Amygdala (tissue), 56 donors: ENCODE measurements at regions not wholly inside any gene's neighbourhood (a gene's known extent, or its start where the extent isn't known, plus 50 kb on each side); places are given as distances from the start of the nearest gene placed in this dataset.

Experiments used
- DNase-seq, 56 donors: peaks; one replicate each; lab custom pipeline; 2025; lab: John Stamatoyannopoulos, UW

DNA sequence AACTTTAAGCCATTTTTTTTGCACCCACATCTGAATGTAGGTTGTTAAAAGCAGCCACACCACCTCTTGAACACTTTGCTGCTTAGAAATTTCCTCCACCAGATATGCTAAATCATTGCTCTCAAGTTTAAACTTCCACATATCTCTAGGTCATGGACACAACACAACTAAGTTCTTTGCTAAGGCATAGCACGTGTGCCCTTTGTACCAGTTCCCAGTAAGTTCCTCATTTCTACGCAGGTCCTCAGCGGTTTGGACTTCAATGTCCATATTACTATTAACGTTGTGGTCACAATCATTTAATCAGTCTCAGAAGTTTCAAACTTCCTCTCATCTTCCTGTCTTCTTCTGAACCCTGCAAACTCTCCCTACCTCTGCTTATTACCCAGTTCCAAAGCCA is 661.6 kb upstream of the PKN2 start:
- DNase-seq = no peak

DNA sequence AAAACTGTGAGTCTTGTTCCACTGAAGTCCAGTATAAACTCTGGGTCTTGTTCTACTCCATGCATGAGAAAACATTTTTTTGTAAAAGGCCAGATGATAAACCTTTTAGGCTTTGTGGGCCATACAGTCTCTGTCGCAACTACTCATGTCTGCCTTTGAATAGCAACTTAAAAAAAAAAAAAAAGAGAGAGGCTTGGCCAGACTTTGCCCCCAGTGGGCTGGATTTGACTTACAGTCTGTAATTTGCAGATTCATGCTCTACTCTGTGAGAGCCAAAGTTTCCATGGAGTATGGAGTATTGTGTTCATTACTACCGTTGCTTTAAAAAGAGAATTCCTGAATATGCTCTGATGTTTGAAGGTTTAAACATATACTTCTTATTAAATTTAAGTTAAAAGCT is 654.9 kb upstream of the PKN2 start:
- DNase-seq = no peak

DNA sequence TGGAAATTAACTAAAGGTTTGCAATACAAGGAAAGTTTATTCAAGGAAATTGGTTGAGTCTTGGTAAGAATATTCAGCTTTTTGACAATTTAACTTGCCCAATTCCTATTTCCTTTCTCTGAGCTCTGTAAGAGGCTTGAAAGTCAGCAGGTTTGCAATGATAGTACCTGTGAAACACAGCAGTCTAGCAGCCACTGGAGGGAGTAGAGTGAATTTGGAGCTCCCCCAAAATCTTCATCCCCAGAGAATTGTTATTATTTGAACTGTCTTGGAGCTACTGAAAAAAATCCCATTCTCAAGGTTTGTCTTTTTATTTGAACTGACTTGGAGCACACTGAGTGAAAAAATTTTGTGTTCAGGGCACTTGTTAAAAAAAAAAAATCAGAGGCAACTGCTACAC is 654.2 kb upstream of the PKN2 start:
- no peak for DNase-seq

DNA sequence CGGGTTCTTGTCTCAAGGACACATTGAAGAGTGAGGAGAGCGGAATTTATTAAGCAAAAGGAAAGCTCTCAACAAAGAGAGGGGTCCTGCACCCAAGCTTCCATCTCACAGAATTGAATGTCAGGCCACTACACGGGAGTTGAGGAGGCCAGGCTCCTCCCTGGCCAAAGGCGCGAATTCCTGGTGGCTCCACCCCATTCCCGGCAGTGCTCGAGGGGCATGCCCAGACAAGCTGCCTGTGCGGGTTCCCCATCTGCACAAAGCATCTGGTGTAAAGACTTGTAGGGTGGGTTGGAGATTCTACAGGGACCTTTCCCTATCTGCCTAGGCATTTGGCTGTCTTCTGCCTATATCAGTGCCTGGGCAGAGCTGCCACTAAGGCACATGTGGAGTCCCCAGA is 648.5 kb upstream of the PKN2 start:
- DNase-seq = no peak

DNA sequence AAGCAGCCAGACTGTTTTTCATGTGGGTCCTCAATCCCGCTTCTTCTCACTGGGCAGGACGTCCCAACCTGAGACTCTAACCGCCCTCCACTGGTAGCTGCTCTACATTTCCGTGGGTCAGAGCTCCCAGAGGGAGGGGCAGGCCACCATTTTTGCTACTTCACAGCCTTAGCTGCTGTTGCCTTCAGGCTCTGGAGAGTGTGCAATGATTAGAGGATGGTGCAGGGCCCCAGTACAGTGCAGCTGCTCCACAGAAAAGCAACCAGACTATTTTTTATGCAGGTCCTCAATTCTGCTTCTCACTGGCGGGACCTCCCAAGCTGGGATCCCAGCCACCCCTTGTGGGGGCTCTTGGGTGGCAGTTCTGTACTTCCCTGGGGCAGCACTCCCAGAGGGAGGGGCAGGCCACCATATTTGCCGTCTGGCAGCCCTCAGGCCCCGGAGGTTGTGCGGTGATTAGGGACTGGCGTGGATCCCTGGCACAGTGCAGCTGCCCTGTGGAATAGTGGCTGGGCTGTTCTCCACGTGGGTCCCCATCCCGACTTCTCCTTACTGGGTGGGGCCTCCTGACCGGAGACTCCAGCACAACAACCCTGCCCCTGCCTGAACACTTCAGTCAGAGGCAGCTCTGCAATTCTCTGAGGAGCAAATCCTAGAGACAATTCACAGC is 647.6 kb upstream of the PKN2 start:
- peak in 13 of 56 donors; percentile 1 to 50 (median 14) for DNase-seq

DNA sequence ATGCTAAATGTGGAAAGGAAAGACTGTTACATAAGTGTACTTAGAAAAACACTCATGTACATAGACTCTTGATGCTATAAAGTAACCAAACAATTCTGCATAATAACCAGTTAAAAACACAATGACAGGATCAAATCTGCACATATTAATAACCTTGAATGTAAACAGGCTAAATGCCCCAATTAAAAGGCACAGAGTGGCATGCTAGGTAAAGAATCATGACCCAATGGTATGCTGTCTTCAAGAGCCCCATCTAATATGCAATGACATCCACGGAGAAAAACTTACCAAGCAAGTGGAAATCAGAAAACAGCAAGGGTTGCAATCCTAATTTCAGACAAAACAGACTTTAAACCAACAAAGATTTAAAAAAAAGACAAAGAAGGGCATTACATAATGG is 644.8 kb upstream of the PKN2 start:
- no peak for DNase-seq

DNA sequence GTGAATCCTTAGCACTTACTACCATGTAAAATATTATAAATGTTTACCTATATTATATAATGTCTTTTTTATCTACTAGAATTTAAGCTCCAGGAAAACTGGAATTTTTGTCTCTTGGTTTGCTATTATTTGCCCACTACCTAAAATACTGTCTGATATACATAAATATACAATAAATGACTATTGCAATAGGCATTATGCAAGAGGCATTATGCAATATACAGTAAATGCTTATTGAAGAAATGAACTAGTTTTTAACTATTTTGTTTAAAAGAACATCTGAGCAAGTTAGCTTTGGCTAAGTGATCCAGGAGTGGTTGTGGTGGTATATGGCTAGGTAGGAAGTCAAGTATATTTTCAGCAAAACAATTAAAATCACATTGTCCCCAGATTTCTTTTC is 640.2 kb upstream of the PKN2 start:
- DNase-seq = no peak

DNA sequence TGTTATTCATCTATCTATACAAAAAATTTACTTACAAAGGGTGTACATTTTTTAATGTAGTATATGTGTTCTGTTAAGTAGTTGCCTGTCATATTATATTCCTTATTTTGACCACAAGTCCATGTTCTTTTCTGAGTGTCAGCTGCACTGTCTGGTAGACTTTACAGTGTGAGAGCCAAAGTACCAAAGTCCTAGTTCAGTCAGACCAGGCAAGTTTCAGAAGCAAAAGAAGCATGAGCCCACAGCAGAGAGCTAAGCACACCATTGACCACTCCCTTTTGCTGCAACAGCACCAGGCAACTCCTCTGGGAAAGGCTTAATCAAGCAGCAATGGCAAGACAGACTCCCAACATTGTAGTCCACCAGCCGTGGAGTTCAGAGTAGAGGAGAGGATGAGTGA is 631.9 kb upstream of the PKN2 start:
- no peak for DNase-seq

DNA sequence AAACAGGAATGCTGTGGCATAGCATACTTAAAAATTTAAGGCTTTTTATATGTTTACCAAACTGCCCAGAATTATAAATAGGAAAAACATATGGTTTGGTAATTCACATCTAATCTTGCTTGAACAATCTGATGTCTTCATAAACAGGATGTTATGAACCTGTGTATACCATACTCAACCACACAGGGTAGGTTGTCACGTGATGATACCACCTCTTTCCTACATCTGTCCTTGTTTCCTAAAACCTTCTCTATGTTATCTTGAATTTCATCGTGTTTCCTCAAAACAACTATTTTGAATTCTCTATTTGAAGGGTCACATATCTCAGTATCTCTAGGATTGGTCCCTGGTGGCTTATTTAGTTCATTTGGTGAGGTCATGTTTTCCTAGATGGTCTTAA is 631.0 kb upstream of the PKN2 start:
- DNase-seq = no peak

DNA sequence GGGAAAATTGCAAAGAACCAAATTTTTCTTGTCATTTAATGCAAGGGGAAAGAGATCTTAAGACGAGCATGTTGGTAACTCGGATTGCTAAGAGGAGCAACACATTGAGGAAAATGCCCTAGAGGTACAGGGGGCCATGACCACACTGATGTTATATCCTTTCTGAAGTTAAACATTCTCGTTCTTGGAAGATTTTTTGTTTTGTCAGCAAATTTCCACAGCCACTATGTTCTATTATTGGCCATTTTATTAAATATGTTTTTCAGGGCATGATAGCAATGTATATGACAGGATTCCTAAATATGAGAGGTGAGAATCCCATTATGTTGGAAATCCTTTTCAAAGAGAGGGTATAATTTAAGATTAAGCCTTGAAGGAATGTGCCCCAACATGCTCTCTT is 627.2 kb upstream of the PKN2 start:
- DNase-seq = no peak

DNA sequence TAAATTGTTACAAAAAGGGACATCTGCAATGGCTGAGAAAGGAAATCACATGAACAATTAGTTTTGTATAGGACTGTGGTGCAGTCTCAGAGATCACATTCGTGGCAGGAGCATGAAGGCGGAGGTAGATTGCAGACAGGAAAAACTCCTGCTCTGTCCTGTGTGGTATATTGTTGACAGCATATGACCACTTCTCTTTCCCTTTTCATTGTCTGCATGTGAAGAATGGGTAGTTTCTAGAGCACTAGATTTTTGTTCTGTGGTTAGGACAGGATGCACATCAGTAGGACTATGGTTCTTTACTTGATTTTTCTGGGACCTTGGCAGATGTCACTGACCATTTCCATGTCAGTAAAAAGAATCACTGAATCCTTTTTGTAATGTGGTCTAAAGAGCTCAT is 625.9 kb upstream of the PKN2 start:
- DNase-seq = no peak

DNA sequence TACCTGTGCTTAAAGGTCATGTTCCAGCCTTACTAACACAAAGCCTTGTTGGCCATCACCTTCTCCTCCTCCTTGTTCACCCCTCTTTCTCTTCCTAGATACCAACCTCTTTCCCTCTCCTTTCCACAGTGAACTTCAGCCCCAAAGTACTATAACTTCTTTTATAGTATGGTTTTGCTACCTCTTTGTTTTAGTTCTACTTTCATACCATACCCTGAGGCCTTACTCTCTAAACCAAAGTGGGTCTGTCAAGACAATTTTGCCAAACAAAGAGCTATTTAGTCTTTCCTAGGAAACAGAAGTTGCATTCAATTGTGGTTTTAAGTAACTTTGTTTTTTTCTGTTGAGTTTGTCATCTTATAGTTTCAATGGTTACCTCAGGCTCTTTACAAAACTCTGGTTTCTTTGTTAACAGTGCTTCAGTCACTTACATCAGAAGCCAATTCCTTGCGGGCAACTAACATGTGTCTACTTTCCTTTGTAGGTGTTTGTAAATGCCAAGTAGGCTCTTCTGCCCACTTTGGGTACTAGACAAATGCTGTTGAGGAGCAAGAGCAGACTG is 623.9 kb upstream of the PKN2 start:
- DNase-seq = peak in 1 of 56 donors; percentile 34

DNA sequence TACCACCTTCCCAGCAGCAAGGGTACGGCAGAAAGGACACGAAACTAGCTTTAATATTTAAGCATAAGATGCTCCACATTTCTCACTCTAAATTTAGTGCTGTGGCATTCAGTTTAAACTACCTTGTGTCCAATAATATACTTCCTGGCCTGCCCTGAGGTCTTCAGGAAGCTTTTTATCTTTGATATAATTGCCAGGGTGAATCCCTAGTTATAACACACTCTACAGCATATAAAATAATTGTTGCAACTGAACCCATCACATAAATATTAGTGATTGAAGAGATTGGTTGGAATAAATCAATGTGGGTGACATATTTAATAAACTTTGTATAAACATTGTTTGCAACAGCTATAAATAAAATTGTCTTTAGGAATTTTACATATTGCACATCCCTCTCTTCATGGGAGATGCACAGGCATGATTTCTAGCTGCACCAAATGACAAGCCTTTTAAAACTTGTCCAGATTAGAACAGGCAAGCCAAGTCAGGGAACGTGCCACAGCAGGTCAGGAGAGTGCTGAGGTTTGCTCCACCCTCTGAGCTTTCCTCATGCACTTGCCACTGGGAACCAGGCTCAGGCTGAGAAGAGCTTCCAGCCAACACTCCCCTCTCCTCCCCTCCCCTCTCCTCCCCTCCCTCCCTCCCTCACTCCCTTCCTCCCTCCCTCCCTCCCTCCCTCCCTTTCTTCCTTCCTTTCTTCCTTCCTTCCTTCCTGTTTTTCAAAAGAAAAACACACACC is 623.2 kb upstream of the PKN2 start:
- DNase-seq = peak in 3 of 56 donors; percentile 1 to 11 (median 1)

DNA sequence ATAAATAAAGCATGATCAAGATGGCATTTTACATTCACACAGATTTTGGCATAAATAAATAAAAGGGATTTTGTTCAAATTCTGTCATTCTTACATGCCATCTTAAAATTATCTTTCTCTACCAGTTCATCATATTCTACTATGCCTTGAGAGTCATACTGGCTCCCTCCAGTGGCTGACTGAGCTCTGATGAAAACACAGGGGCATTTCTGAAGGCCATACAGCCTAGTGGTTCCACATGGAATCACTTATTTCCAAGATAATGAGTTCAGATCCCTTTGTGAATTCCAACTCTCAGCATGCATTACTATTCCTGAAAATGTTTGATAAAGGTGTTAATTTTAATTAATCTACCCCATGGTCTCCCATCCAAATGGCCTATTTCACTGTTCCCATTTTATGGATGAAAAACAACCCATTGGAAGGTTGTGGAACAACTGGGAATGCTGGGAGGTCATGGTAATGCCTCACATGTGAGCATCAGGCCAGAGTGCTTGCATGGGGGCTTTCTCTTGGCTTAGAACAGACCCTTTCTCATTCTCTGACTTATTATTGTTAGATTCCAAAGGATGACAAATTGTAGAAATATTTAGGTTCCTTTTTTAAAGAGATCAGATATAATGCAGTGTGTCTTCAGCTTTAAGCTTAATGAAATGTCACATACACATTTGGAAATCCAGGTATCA is 622.4 kb upstream of the PKN2 start:
- DNase-seq = peak in 10 of 56 donors; percentile 1 to 44 (median 8)

DNA sequence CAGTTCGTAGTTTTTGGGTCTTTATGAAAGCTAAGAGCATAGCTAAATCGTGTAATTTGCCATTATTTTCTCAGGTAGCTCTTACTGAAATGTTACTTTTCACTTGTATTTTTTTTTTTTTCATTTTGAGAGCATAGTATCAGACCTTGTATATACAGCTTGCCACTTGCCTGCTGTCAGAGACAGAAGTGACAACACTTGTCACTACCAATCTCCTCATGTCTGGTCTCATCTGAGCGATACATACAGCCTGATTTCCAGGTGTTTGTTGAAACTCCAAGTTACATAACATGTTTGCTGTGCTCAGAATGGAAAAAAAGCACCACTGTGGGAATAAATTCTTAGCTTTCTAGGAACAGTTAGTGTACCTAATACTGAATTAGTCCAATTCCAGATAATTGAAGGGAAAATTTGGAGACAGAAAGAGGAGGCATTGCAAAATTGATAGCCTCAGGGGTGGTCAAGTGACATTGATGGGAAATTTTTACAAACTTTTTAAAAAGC is 621.4 kb upstream of the PKN2 start:
- DNase-seq = no peak

DNA sequence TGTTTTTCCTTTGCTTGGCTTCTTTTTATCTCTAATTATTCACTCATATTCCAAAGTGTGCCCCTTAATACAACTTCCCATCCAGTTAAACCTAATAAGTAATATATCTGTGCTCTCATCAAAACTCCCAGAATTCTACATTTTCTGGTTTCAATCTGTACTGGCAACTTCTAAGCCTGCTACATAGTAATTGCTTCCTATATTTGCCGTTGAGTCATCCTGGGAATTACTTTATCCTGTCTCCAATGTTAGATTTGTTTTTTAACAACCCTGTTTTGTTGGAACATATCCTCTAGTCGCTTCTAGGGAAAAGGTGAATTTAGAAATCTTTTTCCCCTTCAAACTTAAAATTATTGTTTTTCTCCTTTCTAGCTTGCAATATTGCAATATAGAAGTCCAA is 620.5 kb upstream of the PKN2 start:
- no peak for DNase-seq

DNA sequence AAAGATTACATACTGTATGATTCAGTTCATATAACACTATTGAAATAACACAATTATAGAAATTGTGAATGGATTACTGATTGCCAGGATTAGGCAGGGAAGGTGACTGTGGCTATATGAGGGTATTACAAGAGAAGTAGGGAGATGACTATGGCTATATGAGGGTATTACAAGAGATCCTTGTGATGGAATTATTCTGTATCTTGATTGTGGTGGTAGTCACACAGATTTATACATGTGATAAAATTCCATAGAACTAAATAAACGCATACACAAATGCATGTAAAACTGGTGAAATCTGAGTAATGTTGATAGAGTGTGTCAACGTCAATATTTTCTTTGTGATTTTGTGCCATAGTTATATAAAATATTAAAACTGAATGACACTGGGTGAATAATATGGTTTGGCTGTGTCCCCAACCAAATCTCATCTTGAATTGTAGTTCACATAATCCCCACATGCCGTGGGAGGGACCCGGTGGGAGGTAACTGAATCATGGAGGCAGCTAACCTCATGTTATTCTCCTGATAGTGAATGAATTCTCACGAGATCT is 615.6 kb upstream of the PKN2 start:
- DNase-seq = no peak

DNA sequence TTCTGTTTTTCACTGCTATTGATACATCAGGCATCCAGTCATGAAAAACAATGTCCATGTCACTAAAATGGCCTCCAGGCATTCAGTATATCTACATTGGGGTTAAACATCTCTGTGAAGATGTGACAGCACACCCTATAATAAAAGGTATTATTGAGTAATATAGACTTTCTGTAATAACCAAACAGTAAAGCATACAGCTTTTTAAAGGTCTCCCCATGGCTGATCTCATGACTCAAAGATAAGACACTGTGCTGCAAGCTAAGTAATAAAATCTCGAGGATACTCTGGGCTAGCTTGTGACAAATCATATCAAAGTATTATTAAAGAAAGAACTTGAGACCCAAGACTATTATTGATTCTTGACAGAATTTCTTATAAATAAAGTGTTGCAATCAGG is 613.1 kb upstream of the PKN2 start:
- DNase-seq = no peak

DNA sequence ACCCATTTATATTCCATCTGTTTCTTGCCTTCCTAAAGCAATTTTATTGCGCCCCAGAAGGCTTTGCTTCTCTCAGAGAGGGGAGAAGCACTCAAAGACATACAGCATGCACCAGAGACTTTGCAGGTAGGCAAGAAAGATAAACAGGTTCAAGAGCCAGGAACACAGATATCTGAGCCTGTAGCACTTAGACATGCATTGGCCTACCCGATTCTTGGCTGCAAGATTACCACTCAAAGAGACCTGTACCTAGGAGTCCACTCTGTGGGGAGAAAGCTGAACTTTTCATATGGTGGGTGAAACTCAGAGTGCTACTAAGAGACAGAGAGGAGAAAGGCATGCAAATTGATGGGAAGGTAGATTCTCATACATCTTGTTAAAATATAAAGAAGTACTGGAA is 609.4 kb upstream of the PKN2 start:
- DNase-seq = no peak

DNA sequence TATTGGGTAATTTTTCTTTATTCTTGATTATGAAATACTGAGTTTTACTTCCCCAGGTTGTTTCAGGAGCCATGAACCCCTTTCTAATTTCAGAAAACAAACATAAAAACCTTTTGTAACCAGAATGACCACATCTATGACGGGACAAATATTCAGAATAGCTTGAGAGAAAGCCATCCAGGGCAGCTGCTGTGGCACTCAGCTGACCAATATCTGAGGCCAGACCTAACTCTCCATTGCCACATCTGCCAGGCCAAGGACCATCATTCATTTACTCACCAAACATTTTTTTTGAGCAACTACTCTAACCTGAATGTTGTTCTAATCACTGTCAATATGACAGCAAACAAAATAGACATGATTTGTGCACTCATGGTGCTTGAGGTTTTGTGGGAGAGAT is 608.3 kb upstream of the PKN2 start:
- DNase-seq = no peak

DNA sequence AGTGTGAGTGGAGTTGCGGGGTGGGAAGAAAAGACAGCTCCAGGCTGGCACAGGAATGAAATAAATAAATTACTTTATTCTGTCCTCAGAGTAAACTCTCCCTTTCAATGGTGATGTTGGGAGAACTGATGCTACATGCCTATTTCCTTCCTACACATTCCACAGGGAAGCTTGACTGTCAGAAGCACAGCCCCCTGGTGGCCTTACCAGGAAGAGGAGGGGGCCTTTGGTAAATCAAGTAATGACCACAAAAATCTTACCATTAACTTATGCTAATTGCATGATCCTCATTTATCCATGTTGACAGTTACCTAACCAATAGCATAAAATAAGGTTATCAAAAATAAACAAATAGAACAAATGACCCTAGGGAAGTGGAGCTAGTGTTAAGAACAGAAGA is 605.0 kb upstream of the PKN2 start:
- no peak for DNase-seq
